ENCODE measurements at regions not wholly inside any gene's neighbourhood (a gene's known extent, or its start where the extent isn't known, plus 50 kb on each side); places are given as distances from the start of the nearest gene placed in this dataset.

GRCh38 chr15:29962407-29962806 is 120.3 kb upstream of the GOLGA8J start:
- intact Hi-C loops (cut with DNase I), result no loop called here
- DNase-seq (ENCODE audit: low spot score), result no peak

- no peak for DNase-seq (ENCODE audit: low spot score)
- intact Hi-C loops (cut with DNase I), result no loop called here
Observed at GRCh38 chr15:29959384-29960137, 123.2 kb upstream of the GOLGA8J start.

- no peak for DNase-seq (ENCODE audit: low spot score)
- intact Hi-C loops (cut with DNase I), result no loop called here
Observed at GRCh38 chr15:29952225-29952624, 130.0 kb upstream of the TJP1 start.

- DNase-seq (ENCODE audit: low spot score), result no peak
- intact Hi-C loops (cut with DNase I), result loop anchor here (10.0 kb wide), 1 partner anchor 129 kb away; no protein-coding TSS in a partner anchor
Observed at GRCh38 chr15:29945943-29946596, 123.8 kb upstream of the TJP1 start.

- intact Hi-C loops (cut with DNase I), result loop anchor here (10.0 kb wide), 1 partner anchor 130 kb away; no protein-coding TSS in a partner anchor
Observed at GRCh38 chr15:29944925-29945324, 122.7 kb upstream of the TJP1 start.

GRCh38 chr15:29942548-29942947 is 120.3 kb upstream of the TJP1 start:
- DNase-seq (ENCODE audit: low spot score), result no peak
- intact Hi-C loops (cut with DNase I), result loop anchor here (10.0 kb wide), 1 partner anchor 132 kb away; no protein-coding TSS in a partner anchor

More at GRCh38 chr15:29944925-29945324, 122.7 kb upstream of the TJP1 start:
- no peak for DNase-seq (ENCODE audit: low spot score)

- no peak for DNase-seq (ENCODE audit: low spot score)
- intact Hi-C loops (cut with DNase I), result loop anchor here (10.0 kb wide), 1 partner anchor 133 kb away; no protein-coding TSS in a partner anchor
Observed at GRCh38 chr15:29942143-29942542, 119.9 kb upstream of the TJP1 start.

- DNase-seq (ENCODE audit: low spot score), result no peak
- intact Hi-C loops (cut with DNase I), result no loop called here
Observed at GRCh38 chr15:29939404-29939803, 117.1 kb upstream of the TJP1 start.

- DNase-seq (ENCODE audit: low spot score), result no peak
- intact Hi-C loops (cut with DNase I), result no loop called here
Observed at GRCh38 chr15:29938361-29939335, 116.4 kb upstream of the TJP1 start.

- no peak for DNase-seq (ENCODE audit: low spot score)
- intact Hi-C loops (cut with DNase I), result no loop called here
Observed at GRCh38 chr15:29937956-29938355, 115.7 kb upstream of the TJP1 start.

GRCh38 chr15:29936353-29937049 is 114.2 kb upstream of the TJP1 start:
- intact Hi-C loops (cut with DNase I), result no loop called here
- DNase-seq (ENCODE audit: low spot score), result no peak

- no peak for DNase-seq (ENCODE audit: low spot score)
- intact Hi-C loops (cut with DNase I), result no loop called here
Observed at GRCh38 chr15:29935296-29936004, 113.2 kb upstream of the TJP1 start.

GRCh38 chr15:29934251-29934650 is 112.0 kb upstream of the TJP1 start:
- DNase-seq (ENCODE audit: low spot score), result no peak
- intact Hi-C loops (cut with DNase I), result no loop called here

GRCh38 chr15:29933042-29933803 is 111.0 kb upstream of the TJP1 start:
- DNase-seq (ENCODE audit: low spot score), result no peak
- intact Hi-C loops (cut with DNase I), result no loop called here

- no peak for DNase-seq (ENCODE audit: low spot score)
- intact Hi-C loops (cut with DNase I), result loop anchor here (5.0 kb wide), 1 partner anchor 259 kb away; no protein-coding TSS in a partner anchor
Observed at GRCh38 chr15:29926083-29926388, 103.8 kb upstream of the TJP1 start.

GRCh38 chr15:29925227-29926082 is 103.2 kb upstream of the TJP1 start:
- DNase-seq (ENCODE audit: low spot score), result peak; percentile 85
- intact Hi-C loops (cut with DNase I), result loop anchor here (2.0 to 5.0 kb wide), 2 partner anchors 177 to 258 kb away; no protein-coding TSS in a partner anchor

GRCh38 chr15:29924750-29925149 is 102.5 kb upstream of the TJP1 start:
- intact Hi-C loops (cut with DNase I), result loop anchor here (2.0 to 5.0 kb wide), 3 partner anchors 102 to 257 kb away; partner anchors contain the start of gene TJP1
- no peak for DNase-seq (ENCODE audit: low spot score)

Measured in cardiac septum (tissue), 1 donor.